Large intestine (tissue), 3 donors: ENCODE measurements at regions not wholly inside any gene's neighbourhood (a gene's known extent, or its start where the extent isn't known, plus 50 kb on each side); places are given as distances from the start of the nearest gene placed in this dataset.

ENCODE experiments used
- DNase-seq, 2 donors: peaks; one replicate each; pipeline versions ENCODE4 v3.0.0 to v3.0.0-alpha.2; 2013
- H3K27ac ChIP-seq: one replicate; pipeline ENCODE4 v1.5.1; 2013; ENCODE audit warnings: low read length
- H3K27me3 ChIP-seq: 2 replicates; pipeline ENCODE4 v1.6.1; 2013; ENCODE audit warnings: low read length; ENCODE audit not compliant: control insufficient read depth, insufficient read depth
- H3K36me3 ChIP-seq: 2 replicates; pipeline ENCODE4 v1.6.1; 2013; ENCODE audit warnings: low read length; ENCODE audit not compliant: control insufficient read depth, insufficient read depth
- H3K4me1 ChIP-seq: one replicate; pipeline ENCODE4 v1.6.1; 2013; ENCODE audit warnings: low read length; ENCODE audit not compliant: control insufficient read depth, insufficient read depth
- H3K4me3 ChIP-seq: one replicate; pipeline ENCODE4 v1.5.1; 2013; ENCODE audit warnings: low read length
- H3K9me3 ChIP-seq: one replicate; pipeline ENCODE4 v1.6.1; 2013; ENCODE audit warnings: mild to moderate bottlenecking, low read depth, low read length, moderate library complexity; ENCODE audit not compliant: control insufficient read depth
- WGBS: methylation state at CpG from one replicate; pipeline ENCODE4 v1.1.5; 2013; ENCODE audit warnings: low lambda C conversion rate; ENCODE audit not compliant: insufficient coverage; 5-methylcytosine and 5-hydroxymethylcytosine counted together

DNA sequence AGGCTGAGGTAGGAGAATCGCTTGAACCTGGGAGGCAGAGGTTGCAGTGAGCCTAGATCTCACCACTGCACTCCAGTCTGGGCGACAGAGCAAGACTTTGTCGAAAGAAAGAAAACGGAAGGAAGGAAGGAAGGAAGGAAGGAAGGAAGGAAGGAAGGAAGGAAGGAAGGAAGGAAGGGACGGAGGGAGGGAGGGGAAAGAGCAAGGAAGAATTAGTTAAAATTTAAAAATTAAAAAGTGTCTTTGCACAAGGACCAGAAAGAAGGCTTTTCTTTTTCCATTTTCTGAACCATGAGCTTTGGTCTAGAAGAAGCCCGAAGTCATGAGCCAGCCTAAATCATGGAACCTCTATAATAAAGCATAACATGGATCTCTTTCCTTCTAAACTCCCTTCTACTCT is 138.2 kb upstream of the DNAJC10 start:
- no peaks in the 10 kb centered on the region for H3K9me3 ChIP-seq
- 100% methylated on average over 1 of the region's 6 CpGs for WGBS

DNA sequence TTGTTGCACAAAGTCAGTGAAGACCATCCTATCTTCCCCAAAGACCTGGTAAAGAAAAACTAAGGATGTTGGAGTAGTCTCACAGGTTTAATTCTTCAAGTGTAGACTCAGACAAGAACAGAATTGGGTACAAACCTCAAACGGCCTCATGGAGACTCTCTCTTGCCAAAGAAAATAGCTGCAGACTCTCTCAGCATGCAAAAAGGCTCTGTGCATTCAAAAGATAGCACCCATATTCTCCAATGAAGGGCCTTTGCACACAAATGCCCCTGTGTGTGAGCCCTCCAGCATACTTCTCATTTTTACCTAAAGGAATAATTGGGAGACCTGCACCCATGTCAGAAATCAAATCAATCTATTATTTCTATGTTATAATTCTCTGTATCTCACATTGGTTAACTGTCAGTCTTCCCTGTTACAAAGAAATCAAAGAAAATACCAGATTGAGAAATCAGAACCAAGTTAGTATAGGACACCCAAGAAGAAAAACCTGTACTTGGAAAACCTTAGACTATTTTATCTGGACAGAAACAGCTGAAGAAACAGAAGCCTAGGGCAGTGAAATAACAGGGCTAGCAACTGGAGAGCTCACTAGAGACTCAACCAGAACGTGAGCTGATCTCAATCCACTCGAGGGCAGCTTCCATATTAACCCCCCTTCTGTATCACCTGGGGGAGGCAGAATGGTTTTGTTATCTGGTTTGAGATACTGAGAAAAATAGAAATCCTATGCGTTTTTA is 134.7 kb upstream of the DNAJC10 start:
- no peak overlapping the region for H3K27ac ChIP-seq
- H3K27me3 ChIP-seq, result no peaks in the 10 kb centered on the region
- H3K9me3 ChIP-seq, result no peaks in the 10 kb centered on the region
- DNase-seq, result no peak
- H3K36me3 ChIP-seq, result no peaks in the 10 kb centered on the region
- H3K4me3 ChIP-seq, result no peak overlapping the region
- H3K4me1 ChIP-seq, result no peaks in the 10 kb centered on the region
- 100% methylated on average over 1 of the region's 4 CpGs for WGBS

More for the DNA sequence above, 138.2 kb upstream of the DNAJC10 start:
- Histone ChIP-seq H3K36me3 (no peaks in the 10 kb centered on the region), H3K27me3 (no peaks in the 10 kb centered on the region), H3K4me3 (no peak overlapping the region), H3K27ac (no peak overlapping the region), H3K4me1 (no peaks in the 10 kb centered on the region)
- DNase-seq, result no peak

DNA sequence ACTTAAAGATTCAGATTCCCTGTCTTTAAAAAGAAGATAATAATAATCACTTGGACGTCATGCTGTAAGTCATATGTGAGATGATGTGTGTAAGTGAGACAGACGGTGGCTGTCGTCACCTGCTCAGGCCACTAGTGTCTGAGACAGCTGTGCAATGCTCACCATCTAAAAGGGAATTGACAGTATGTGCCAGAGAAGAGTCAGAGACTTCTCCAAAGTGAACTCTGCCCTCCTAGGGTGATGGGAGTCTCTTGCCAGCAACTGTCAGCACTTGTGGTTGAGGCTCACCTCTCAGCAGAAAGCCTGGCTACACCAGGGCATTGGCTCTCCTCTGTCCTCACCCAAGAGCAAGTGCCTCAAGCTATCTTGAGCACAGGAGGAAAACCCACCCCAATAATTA is 131.6 kb upstream of the DNAJC10 start:
- no peak for DNase-seq
- no CpG with 5 or more reads among the region's 3 CpGs for WGBS
- H3K36me3 ChIP-seq, result no peaks in the 10 kb centered on the region
- H3K27ac ChIP-seq, result no peak overlapping the region
- H3K4me1 ChIP-seq, result no peaks in the 10 kb centered on the region
- H3K27me3 ChIP-seq, result no peaks in the 10 kb centered on the region
- no peaks in the 10 kb centered on the region for H3K9me3 ChIP-seq
- no peak overlapping the region for H3K4me3 ChIP-seq

- Histone ChIP-seq H3K9me3 (no peaks in the 10 kb centered on the region), H3K27me3 (no peaks in the 10 kb centered on the region), H3K27ac (no peak overlapping the region), H3K4me1 (no peaks in the 10 kb centered on the region), H3K36me3 (no peaks in the 10 kb centered on the region), H3K4me3 (no peak overlapping the region)
- DNase-seq, result no peak
- 89% methylated on average over 3 of the region's 3 CpGs for WGBS
Observed at GRCh38 chr2:182585001-182585400, 131.1 kb upstream of the DNAJC10 start.

- Histone ChIP-seq H3K36me3 (no peaks in the 10 kb centered on the region), H3K4me3 (no peak overlapping the region), H3K9me3 (no peaks in the 10 kb centered on the region), H3K27ac (no peak overlapping the region), H3K27me3 (no peaks in the 10 kb centered on the region), H3K4me1 (no peaks in the 10 kb centered on the region)
- DNase-seq, result no peak
- 100% methylated on average over 1 of the region's 2 CpGs for WGBS
Observed at GRCh38 chr2:182585430-182585829, 130.6 kb upstream of the DNAJC10 start.

DNA sequence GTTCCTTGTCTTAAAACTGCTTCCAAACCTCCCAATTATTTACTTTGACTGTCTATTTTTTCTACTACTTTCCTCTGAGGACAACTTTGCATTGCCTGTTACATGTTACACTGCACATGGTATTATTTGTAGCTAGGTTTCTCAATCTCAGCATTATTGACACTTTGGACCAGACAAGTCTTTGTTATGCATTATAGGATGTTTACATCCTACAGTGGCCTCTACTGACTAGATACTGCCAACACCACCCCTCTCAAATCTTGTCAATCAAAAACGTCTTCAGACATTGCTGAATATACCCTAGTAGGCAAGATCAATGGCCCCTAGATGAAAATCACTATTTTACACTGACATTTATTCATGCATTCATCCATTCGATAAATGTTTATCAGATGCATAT is 129.6 kb upstream of the DNAJC10 start:
- H3K4me3 ChIP-seq, result no peak overlapping the region
- DNase-seq, result no peak
- WGBS, result 100% methylated on average over 1 of the region's 2 CpGs
- H3K36me3 ChIP-seq, result no peaks in the 10 kb centered on the region
- no peaks in the 10 kb centered on the region for H3K27me3 ChIP-seq
- H3K27ac ChIP-seq, result no peak overlapping the region
- H3K9me3 ChIP-seq, result no peaks in the 10 kb centered on the region
- no peaks in the 10 kb centered on the region for H3K4me1 ChIP-seq

DNA sequence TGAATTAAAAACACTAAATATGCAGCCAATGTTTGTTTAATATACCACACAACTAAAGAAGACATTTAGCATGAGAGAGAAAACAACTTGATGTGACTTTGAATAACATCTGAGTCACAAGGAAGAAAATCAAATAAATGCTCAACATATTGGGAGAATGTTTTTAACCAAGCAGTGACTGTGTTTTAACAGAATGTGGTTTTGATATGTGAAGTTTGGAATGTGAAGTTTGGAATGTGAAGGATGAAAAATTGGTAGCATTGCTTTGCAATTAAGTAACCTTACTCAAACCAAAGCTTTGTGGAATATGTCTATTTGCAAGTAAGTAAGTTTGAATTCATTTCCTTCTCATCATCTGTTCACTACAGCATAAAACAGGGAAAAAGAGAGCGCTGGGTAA is 128.2 kb upstream of the DNAJC10 start:
- no peak for DNase-seq
- no peaks in the 10 kb centered on the region for H3K27me3 ChIP-seq
- no CpG with 5 or more reads among the region's 1 CpG for WGBS
- H3K27ac ChIP-seq, result no peak overlapping the region
- H3K4me1 ChIP-seq, result no peaks in the 10 kb centered on the region
- H3K36me3 ChIP-seq, result no peaks in the 10 kb centered on the region
- no peak overlapping the region for H3K4me3 ChIP-seq
- no peaks in the 10 kb centered on the region for H3K9me3 ChIP-seq

DNA sequence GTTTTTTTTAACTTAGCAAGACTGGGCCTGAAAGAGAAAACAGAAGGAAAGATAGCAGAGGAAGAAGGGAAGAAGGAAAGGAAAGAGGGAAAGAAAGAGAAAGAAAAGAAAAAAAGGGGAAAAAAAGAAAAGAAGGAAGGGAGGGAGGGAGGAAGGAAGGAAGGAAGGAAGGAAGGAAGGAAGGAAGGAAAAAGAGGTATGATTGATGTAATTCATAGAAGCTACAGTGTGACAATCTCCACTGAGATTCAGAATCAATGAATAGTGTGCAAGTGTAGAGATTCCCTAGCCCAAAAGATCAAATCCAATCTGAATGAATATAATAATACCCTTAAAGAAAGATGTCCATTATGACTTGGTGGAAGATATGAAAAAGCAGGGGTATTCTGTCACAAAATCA is 126.9 kb upstream of the DNAJC10 start:
- no peak for DNase-seq
- Histone ChIP-seq H3K27me3 (no peaks in the 10 kb centered on the region), H3K36me3 (no peaks in the 10 kb centered on the region), H3K4me3 (no peak overlapping the region), H3K4me1 (no peaks in the 10 kb centered on the region), H3K9me3 (no peaks in the 10 kb centered on the region), H3K27ac (no peak overlapping the region)

GRCh38 chr2:182591774-182592173 is 124.3 kb upstream of the DNAJC10 start:
- no peaks in the 10 kb centered on the region for H3K4me1 ChIP-seq
- no CpG with 5 or more reads among the region's 1 CpG for WGBS

GRCh38 chr2:182592691-182593393 is 123.2 kb upstream of the DNAJC10 start:
- no peak for DNase-seq
- Histone ChIP-seq H3K36me3 (no peaks in the 10 kb centered on the region), H3K4me3 (no peak overlapping the region), H3K4me1 (no peaks in the 10 kb centered on the region), H3K27me3 (no peaks in the 10 kb centered on the region), H3K9me3 (no peaks in the 10 kb centered on the region), H3K27ac (no peak overlapping the region)
- WGBS, result no CpG with 5 or more reads among the region's 4 CpGs

More at GRCh38 chr2:182591774-182592173, 124.3 kb upstream of the DNAJC10 start:
- no peaks in the 10 kb centered on the region for H3K27me3 ChIP-seq
- H3K4me3 ChIP-seq, result no peak overlapping the region
- no peak for DNase-seq
- no peaks in the 10 kb centered on the region for H3K9me3 ChIP-seq
- H3K36me3 ChIP-seq, result no peaks in the 10 kb centered on the region
- H3K27ac ChIP-seq, result no peak overlapping the region
